GM12892 (cell line): ENCODE measurements at regions not wholly inside any gene's neighbourhood (a gene's known extent, or its start where the extent isn't known, plus 50 kb on each side); places are given as distances from the start of the nearest gene placed in this dataset.

ENCODE experiments used
- POLR2A ChIP-seq: IDR thresholded peaks from 2 replicates; pipeline ENCODE4 v1.6.1; 2011; ENCODE audit warnings: low read depth, low read length, control low read depth
- POLR2AphosphoS5 ChIP-seq: IDR thresholded peaks from 2 replicates; pipeline ENCODE4 v1.6.1; 2011; ENCODE audit warnings: low read depth, low read length, control low read depth

GRCh38 chr13:47120282-47120681 lies 223.4 kb upstream of the HTR2A start:
- TF ChIP-seq POLR2A (no peak), POLR2AphosphoS5 (no peak)
